Neural crest cell (in vitro differentiated cells): ENCODE measurements at regions not wholly inside any gene's neighbourhood (a gene's known extent, or its start where the extent isn't known, plus 50 kb on each side); places are given as distances from the start of the nearest gene placed in this dataset.

Experiments
- DNase-seq: peaks from one replicate; pipeline ENCODE4 v3.0.0; 2021; ENCODE audit warnings: low read depth, mixed read lengths, low spot score
- H3K27ac Mint-ChIP-seq: one replicate; pipeline ENCODE4 v1.8.0; 2021; ENCODE audit warnings: mild to moderate bottlenecking, mixed read lengths; ENCODE audit not compliant: unreplicated experiment
- H3K27me3 Mint-ChIP-seq: 2 replicates; pipeline ENCODE4 v1.8.0; 2021; ENCODE audit warnings: low read depth, mild to moderate bottlenecking, mixed read lengths
- H3K36me3 Mint-ChIP-seq: 2 replicates; pipeline ENCODE4 v1.8.0; 2021; ENCODE audit warnings: low read depth, mild to moderate bottlenecking, mixed read lengths
- H3K4me1 Mint-ChIP-seq: 2 replicates; pipeline ENCODE4 v1.8.0; 2021; ENCODE audit warnings: mixed read lengths
- H3K4me3 Mint-ChIP-seq: one replicate; pipeline ENCODE4 v1.8.0; 2021; ENCODE audit warnings: mild to moderate bottlenecking, mixed read lengths
- H3K9me3 Mint-ChIP-seq: 2 replicates; pipeline ENCODE4 v1.8.0; 2021; ENCODE audit warnings: mixed read lengths
- CTCF ChIP-seq: fragments of 200-600 bp; sonication (generic); conservative IDR thresholded peaks from 2 replicates; pipeline ENCODE4 v1.5.0; 2021; ENCODE audit warnings: antibody characterized with exemption, mild to moderate bottlenecking

- Mint-ChIP-seq H3K4me1 (peaks cover 13% of the 10 kb centered on the region), H3K9me3 (peaks cover 29% of the 10 kb centered on the region), H3K27me3 (no peaks in the 10 kb centered on the region), H3K27ac (peak overlapping the region; percentile 51), H3K4me3 (no peak overlapping the region), H3K36me3 (peaks cover 25% of the 10 kb centered on the region)
- DNase-seq, result no peak
- no peak for TF ChIP-seq CTCF
These were observed 647.6 kb upstream of the SPRY2 start for GRCh38 chr13:80988391-80989151.

- DNase-seq, result peak; percentile 26
These were observed 638.2 kb upstream of the SPRY2 start for GRCh38 chr13:80979035-80979641.

GRCh38 chr13:80977168-80977567 lies 636.2 kb upstream of the SPRY2 start:
- DNase-seq, result no peak
- Mint-ChIP-seq H3K27ac (no peak overlapping the region), H3K4me1 (no peaks in the 10 kb centered on the region), H3K4me3 (no peak overlapping the region), H3K27me3 (no peaks in the 10 kb centered on the region), H3K36me3 (peaks cover under 1% of the 10 kb centered on the region), H3K9me3 (no peaks in the 10 kb centered on the region)
- TF ChIP-seq CTCF, result no peak

More at GRCh38 chr13:80979035-80979641, 638.2 kb upstream of the SPRY2 start:
- Mint-ChIP-seq H3K27me3 (no peaks in the 10 kb centered on the region), H3K27ac (no peak overlapping the region), H3K4me3 (no peak overlapping the region), H3K4me1 (no peaks in the 10 kb centered on the region), H3K9me3 (no peaks in the 10 kb centered on the region), H3K36me3 (no peaks in the 10 kb centered on the region)
- peak; percentile 90 for TF ChIP-seq CTCF

GRCh38 chr13:80975903-80976302 lies 635.0 kb upstream of the SPRY2 start:
- TF ChIP-seq CTCF, result no peak
- Mint-ChIP-seq H3K27me3 (no peaks in the 10 kb centered on the region), H3K4me1 (no peaks in the 10 kb centered on the region), H3K9me3 (peaks cover 4% of the 10 kb centered on the region), H3K36me3 (peaks cover 5% of the 10 kb centered on the region), H3K4me3 (no peak overlapping the region), H3K27ac (no peak overlapping the region)
- DNase-seq, result no peak

- Mint-ChIP-seq H3K27me3 (no peaks in the 10 kb centered on the region), H3K36me3 (peaks cover 8% of the 10 kb centered on the region), H3K4me1 (no peaks in the 10 kb centered on the region), H3K27ac (no peak overlapping the region), H3K9me3 (peaks cover 4% of the 10 kb centered on the region), H3K4me3 (no peak overlapping the region)
- DNase-seq, result no peak
- no peak for TF ChIP-seq CTCF
These were observed 632.8 kb upstream of the SPRY2 start for GRCh38 chr13:80973721-80974120.
